B cell (primary cell): ENCODE measurements at regions not wholly inside any gene's neighbourhood (a gene's known extent, or its start where the extent isn't known, plus 50 kb on each side); places are given as distances from the start of the nearest gene placed in this dataset.

Experiments
- ATAC-seq: fragments of 200-7000 bp; cut with Tn5 transposase; one replicate; pipeline ENCODE4 v1.10.0; 2021; ENCODE audit warnings: low read depth, mild to moderate bottlenecking, moderate number of reproducible peaks, moderate library complexity
- CTCF ChIA-PET: fragments of 350-600 bp; sonication (Branson Sonifier 250); formaldehyde crosslinking; loops from one replicate; lab custom pipeline; 2021; ENCODE audit warnings: antibody characterized with exemption, inconsistent platforms; lab: Charles Lee
- POLR2A ChIA-PET: fragments of 350-600 bp; sonication (Branson Sonifier 250); formaldehyde crosslinking; loops from one replicate; lab custom pipeline; 2021; ENCODE audit warnings: antibody characterized with exemption; lab: Charles Lee
- DNase-seq: peaks from one replicate; pipeline ENCODE4 v3.0.0; 2013
- H2AFZ ChIP-seq: 2 replicates; pipeline ENCODE4 v1.6.1; 2012; ENCODE audit warnings: mild to moderate bottlenecking, low read depth, low read length; ENCODE audit not compliant: insufficient read depth, poor library complexity, severe bottlenecking
- H3K27ac ChIP-seq, 2 donors: 1 replicate in 1 of 2; 2 replicates in 1 of 2; pipeline ENCODE4 v1.5.1; 2012 to 2013; ENCODE audit warnings: low read length in 2 of 2, mild to moderate bottlenecking in 2 of 2, moderate library complexity in 1 of 2
- H3K27me3 ChIP-seq, 4 experiments: fragments of 200-600 bp in 1 of 4; sonication (generic) in 1 of 4; replicated peaks in 1 of 4; 1 replicate in 2 of 4; 2 replicates in 2 of 4; pipeline versions ENCODE4 v1.6.1 to v1.7.0; 2013 to 2016; ENCODE audit warnings: low read length in 3 of 4, mild to moderate bottlenecking in 2 of 4, mixed read lengths in 1 of 4, moderate library complexity in 1 of 4; ENCODE audit not compliant: insufficient read depth in 4 of 4, control insufficient read depth in 3 of 4; ENCODE audit errors: control extremely low read depth in 1 of 4
- H3K36me3 ChIP-seq, 2 experiments: replicated peaks in 1 of 2; 1 replicate in 1 of 2; 2 replicates in 1 of 2; pipeline versions ENCODE4 v1.6.1 to v1.7.1; 2013; ENCODE audit warnings: low read length in 1 of 2; ENCODE audit not compliant: insufficient read depth in 2 of 2, control insufficient read depth in 1 of 2; ENCODE audit errors: control extremely low read depth in 1 of 2, extremely low read depth in 1 of 2
- H3K4me1 ChIP-seq, 2 donors: fragments of 200-600 bp in 1 of 2; sonication (generic) in 1 of 2; 1 replicate in 1 of 2; 2 replicates in 1 of 2; pipeline versions ENCODE4 v1.5.1 to v1.6.1; 2013 to 2017; ENCODE audit warnings: low read length in 2 of 2; ENCODE audit not compliant: control insufficient read depth in 2 of 2, insufficient read depth in 2 of 2
- H3K4me2 ChIP-seq: replicated peaks from 2 replicates; pipeline ENCODE3; 2012; ENCODE audit warnings: mild to moderate bottlenecking, low read depth, low read length; ENCODE audit not compliant: poor library complexity, severe bottlenecking
- H3K4me3 ChIP-seq, 5 experiments: fragments of 200-600 bp in 1 of 5; sonication (generic) in 1 of 5; 1 replicate in 3 of 5; 2 replicates in 2 of 5; pipeline versions ENCODE4 v1.5.1 to v1.7.0; 2011 to 2016; ENCODE audit warnings: low read length in 4 of 5, mild to moderate bottlenecking in 4 of 5, low read depth in 2 of 5, control low read depth in 1 of 5, moderate library complexity in 1 of 5; ENCODE audit not compliant: insufficient read depth in 1 of 5; ENCODE audit errors: control extremely low read depth in 1 of 5, extremely low read depth in 1 of 5
- H3K79me2 ChIP-seq: fragments of 200-600 bp; sonication (generic); one replicate; pipeline ENCODE4 v1.6.0; 2016; ENCODE audit warnings: low read length; ENCODE audit not compliant: control insufficient read depth, insufficient read depth
- H3K9ac ChIP-seq: fragments of 200-600 bp; sonication (generic); 2 replicates; pipeline ENCODE4 v1.6.1; 2017; ENCODE audit warnings: mild to moderate bottlenecking, low read length, moderate library complexity
- H3K9me3 ChIP-seq, 3 donors: one replicate each; pipeline versions ENCODE4 v1.6.1 to v1.7.1; 2013; ENCODE audit warnings: low read length in 2 of 3; ENCODE audit not compliant: control insufficient read depth in 2 of 3, insufficient read depth in 1 of 3; ENCODE audit errors: control extremely low read depth in 1 of 3
- H4K20me1 ChIP-seq: 2 replicates; pipeline ENCODE4 v1.6.0; 2012; ENCODE audit warnings: mild to moderate bottlenecking, low read length; ENCODE audit not compliant: insufficient read depth, control insufficient read depth, poor library complexity, severe bottlenecking
- H3K27ac Mint-ChIP-seq: one replicate; pipeline ENCODE4 v1.8.0; 2021; ENCODE audit warnings: mixed read lengths
- H3K27me3 Mint-ChIP-seq: one replicate; pipeline ENCODE4 v1.8.0; 2021; ENCODE audit warnings: mixed read lengths
- H3K4me1 Mint-ChIP-seq: one replicate; pipeline ENCODE4 v1.8.0; 2021; ENCODE audit warnings: mixed read lengths
- H3K4me3 Mint-ChIP-seq: one replicate; pipeline ENCODE4 v1.8.0; 2021; ENCODE audit warnings: mixed read lengths
- H3K9me3 Mint-ChIP-seq: one replicate; pipeline ENCODE4 v1.8.0; 2022; ENCODE audit warnings: mixed read lengths; ENCODE audit not compliant: insufficient read depth
- CTCF ChIP-seq: fragments of 200-600 bp; IDR thresholded peaks from one replicate; pipeline ENCODE4 v1.8.0; 2022; ENCODE audit warnings: antibody characterized with exemption, mild to moderate bottlenecking
- EZH2 ChIP-seq: IDR thresholded peaks from 2 replicates; pipeline ENCODE4 v1.6.1; 2012; ENCODE audit warnings: borderline replicate concordance, low read depth, mild to moderate bottlenecking, moderate library complexity, low read length; ENCODE audit not compliant: insufficient read depth, poor library complexity, severe bottlenecking
- WGBS: methylation state at CpG from one replicate; pipeline ENCODE4 v1.1.5; 2013; ENCODE audit warnings: missing lambda C conversion rate; ENCODE audit not compliant: insufficient coverage; 5-methylcytosine and 5-hydroxymethylcytosine counted together
- intact Hi-C: fragments of 100-400 bp; cut with micrococcal nuclease; formaldehyde crosslinking; loops from one replicate; pipeline ENCODE4 v1.10.0; 2022

- no peaks in the 10 kb centered on the region for H3K36me3 ChIP-seq
- H3K27me3 ChIP-seq: no peaks in the 10 kb centered on the region
- DNase-seq (no peak), ATAC-seq (no peak)
- no peak overlapping the region for H3K27ac ChIP-seq
- intact Hi-C loops: no loop called here
- H3K4me1 ChIP-seq: no peaks in the 10 kb centered on the region
- ChIA-PET POLR2A (no interaction called here), CTCF (interaction anchor here (0.6 to 1.2 kb wide), 2 partner anchors 8 to 1450 kb away, joined by 3 to 4 read pairs; no protein-coding TSS in a partner anchor)
- TF ChIP-seq CTCF (no peak), EZH2 (no peak)
- H3K27me3 Mint-ChIP-seq: no peaks in the 10 kb centered on the region
- H3K79me2 ChIP-seq: no peaks in the 10 kb centered on the region
- no peak overlapping the region for H3K4me3 Mint-ChIP-seq
- H3K9ac ChIP-seq: no peak overlapping the region
- no peak overlapping the region for H3K27ac Mint-ChIP-seq
- no peaks in the 10 kb centered on the region for H3K4me1 Mint-ChIP-seq
- H3K9me3 Mint-ChIP-seq: no peaks in the 10 kb centered on the region
- no peaks in the 10 kb centered on the region for H3K9me3 ChIP-seq
- H2AFZ ChIP-seq: no peak overlapping the region
- no peak overlapping the region for H3K4me3 ChIP-seq
- no peaks in the 10 kb centered on the region for H4K20me1 ChIP-seq
- no peak overlapping the region for H3K4me2 ChIP-seq
Observed at GRCh38 chr3:148078658-148079057, 619.0 kb upstream of the AGTR1 start.

GRCh38 chr3:148079370-148079769 lies 618.3 kb upstream of the AGTR1 start:
- H2AFZ ChIP-seq: no peak overlapping the region
- TF ChIP-seq CTCF (no peak), EZH2 (no peak)
- no peak overlapping the region for H3K27ac ChIP-seq
- ChIA-PET CTCF (no interaction called here), POLR2A (no interaction called here)
- H3K27me3 Mint-ChIP-seq: no peaks in the 10 kb centered on the region
- no peaks in the 10 kb centered on the region for H3K27me3 ChIP-seq
- no peaks in the 10 kb centered on the region for H3K9me3 Mint-ChIP-seq
- DNase-seq: no peak
- H3K27ac Mint-ChIP-seq: no peak overlapping the region
- no peaks in the 10 kb centered on the region for H3K36me3 ChIP-seq
- H3K4me3 ChIP-seq: no peak overlapping the region
- intact Hi-C loops: no loop called here
- no CpG with 5 or more reads among the region's 6 CpGs for WGBS
- no peak for ATAC-seq
- H3K79me2 ChIP-seq: no peaks in the 10 kb centered on the region
- H3K4me1 Mint-ChIP-seq: no peaks in the 10 kb centered on the region
- no peaks in the 10 kb centered on the region for H3K9me3 ChIP-seq
- H3K4me2 ChIP-seq: no peak overlapping the region
- H3K9ac ChIP-seq: no peak overlapping the region
- no peak overlapping the region for H3K4me3 Mint-ChIP-seq
- H4K20me1 ChIP-seq: no peaks in the 10 kb centered on the region
- no peaks in the 10 kb centered on the region for H3K4me1 ChIP-seq
